Stomach (tissue), 8 donors: ENCODE measurements at regions not wholly inside any gene's neighbourhood (a gene's known extent, or its start where the extent isn't known, plus 50 kb on each side); places are given as distances from the start of the nearest gene placed in this dataset.

ENCODE experiments used
- DNase-seq, 2 donors: peaks; one replicate each; pipeline versions ENCODE4 v3.0.0 to v3.0.0-alpha.2; 2013 to 2019
- H3K27ac ChIP-seq, 5 donors: fragments of 200-600 bp in 4 of 5; sonication (generic) in 4 of 5; one replicate each; pipeline ENCODE4 v1.5.1; 2013 to 2019; ENCODE audit warnings: mild to moderate bottlenecking in 1 of 5, moderate library complexity in 1 of 5
- H3K27me3 ChIP-seq, 3 donors: fragments of 200-600 bp; sonication (generic); one replicate each; pipeline ENCODE4 v1.5.1; 2017 to 2019; ENCODE audit warnings: mixed run types in 1 of 3
- H3K36me3 ChIP-seq, 4 donors: fragments of 200-600 bp; sonication (generic); 1 replicate in 3 of 4; 2 replicates in 1 of 4; pipeline ENCODE4 v1.5.1; 2016 to 2019
- H3K4me1 ChIP-seq, 4 donors: fragments of 200-600 bp; sonication (generic); one replicate each; pipeline ENCODE4 v1.5.1; 2016 to 2019
- H3K4me3 ChIP-seq, 4 donors: fragments of 200-600 bp; sonication (generic) in 3 of 4; one replicate each; pipeline ENCODE4 v1.5.1; 2016 to 2019; ENCODE audit warnings: mild to moderate bottlenecking in 1 of 4
- H3K9me3 ChIP-seq, 4 donors: fragments of 200-600 bp; sonication (generic); one replicate each; pipeline ENCODE4 v1.5.1; 2016 to 2019
- CTCF ChIP-seq, 7 experiments: fragments of 450-650 bp in 4 of 7; fragments of 200-600 bp in 3 of 7; sonication (generic) in 3 of 7; IDR thresholded peaks; one replicate each; pipeline ENCODE4 v1.5.1; 2016 to 2019; ENCODE audit warnings: antibody characterized with exemption in 7 of 7, control low read depth in 2 of 7, mild to moderate bottlenecking in 1 of 7
- EP300 ChIP-seq: sonication (generic); formaldehyde crosslinking; IDR thresholded peaks from one replicate; pipeline ENCODE4 v1.6.1; 2017; ENCODE audit warnings: antibody characterized with exemption
- POLR2A ChIP-seq, 4 donors: fragments of 450-650 bp; IDR thresholded peaks; one replicate each; pipeline ENCODE4 v1.6.1; 2016; ENCODE audit warnings: antibody characterized with exemption in 4 of 4, control low read depth in 2 of 4, mild to moderate bottlenecking in 1 of 4, moderate library complexity in 1 of 4
- POLR2AphosphoS5 ChIP-seq, 3 donors: sonication (generic); formaldehyde crosslinking; IDR thresholded peaks; one replicate each; pipeline ENCODE4 v1.6.1; 2016; ENCODE audit warnings: antibody characterized with exemption in 3 of 3
- WGBS, 5 donors: extraction: QIAGEN DNeasy Blood & Tissue Kit in 3 of 5; methylation state at CpG; one replicate each; pipeline versions ENCODE4 v1.1.5 to v1.1.7; 2013 to 2018; 5-methylcytosine and 5-hydroxymethylcytosine counted together
- intact Hi-C: fragments of 100-400 bp; cut with DNase I; formaldehyde crosslinking; loops from one replicate; pipeline ENCODE4 v1.15.1; 2023; ENCODE audit warnings: low total_unique reads
- donor health status: healthy with polysubstance abuse.
- donor health status: Bipolar disorder and iron deficiency.
- donor health status: healthy.

- TF ChIP-seq CTCF (IDR thresholded peaks at IDR 0.05) (no peak), EP300 (no peak), POLR2A (IDR thresholded peaks at IDR 0.05) (no peak), POLR2AphosphoS5 (IDR thresholded peaks at IDR 0.05) (no peak)
- Histone ChIP-seq H3K27ac (no peak overlapping the region), H3K27me3 (no peaks in the 10 kb centered on the region), H3K36me3 (no peaks in the 10 kb centered on the region), H3K4me3 (no peak overlapping the region), H3K9me3 (peaks cover 0 to 33% (median 12%) of the 10 kb centered on the region in 4 donors), H3K4me1 (no peaks in the 10 kb centered on the region)
- intact Hi-C loops: no loop called here
- no peak for DNase-seq
- WGBS, 5 donors: 92 to 97% (median 97%) methylated on average over 1 of the region's 1 CpG
These were observed 447.9 kb downstream of the CNTN6 start for GRCh38 chr3:1540686-1541085.

DNA sequence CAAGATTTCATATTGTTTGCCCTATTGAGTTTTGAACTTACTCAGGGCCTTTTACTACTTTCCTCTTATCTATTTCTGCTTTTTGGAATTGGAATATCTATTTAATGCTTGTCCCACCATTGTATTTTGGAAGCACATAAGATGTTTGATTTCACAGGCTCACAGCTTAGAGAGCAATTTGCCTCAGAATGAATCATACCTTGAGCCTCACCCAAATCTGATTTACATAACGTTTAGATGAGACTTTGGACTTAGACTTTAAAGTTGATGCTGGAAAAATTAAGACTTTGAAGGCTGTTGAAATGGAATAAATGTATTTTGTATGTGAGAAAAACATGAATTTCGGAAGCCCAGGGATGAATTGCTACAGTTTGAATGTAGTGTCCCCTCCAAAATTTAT is 458.9 kb downstream of the CNTN6 start:
- 59 to 66% (median 63%) methylated on average over 2 of the region's 2 CpGs for WGBS, 5 donors
- no peaks in the 10 kb centered on the region for H3K9me3 ChIP-seq
- no peaks in the 10 kb centered on the region for H3K4me1 ChIP-seq
- DNase-seq: no peak
- intact Hi-C loops: no loop called here
- H3K27me3 ChIP-seq: no peaks in the 10 kb centered on the region
- TF ChIP-seq CTCF (IDR thresholded peaks at IDR 0.05) (no peak), POLR2AphosphoS5 (IDR thresholded peaks at IDR 0.05) (no peak), POLR2A (IDR thresholded peaks at IDR 0.05) (no peak), EP300 (no peak)
- H3K36me3 ChIP-seq: no peaks in the 10 kb centered on the region
- no peak overlapping the region for H3K27ac ChIP-seq
- no peak overlapping the region for H3K4me3 ChIP-seq

DNA sequence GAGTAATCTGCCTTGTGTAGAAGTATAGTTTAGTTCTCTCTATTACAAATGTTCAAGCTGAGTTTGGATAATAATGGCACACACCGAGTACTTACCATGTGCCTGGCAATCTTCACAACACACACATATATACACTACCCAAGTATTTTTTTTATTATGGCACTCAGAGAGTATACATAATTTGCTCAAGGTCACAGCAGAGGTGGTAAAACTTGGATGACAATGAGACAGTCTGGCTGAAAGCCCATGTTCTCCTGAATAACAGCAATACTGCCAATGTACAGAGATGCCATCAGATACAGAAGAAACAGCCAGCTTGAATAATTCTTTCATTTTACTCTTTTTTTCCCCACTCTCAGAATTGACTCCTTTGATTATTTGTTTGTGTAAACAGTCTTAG is 460.0 kb downstream of the CNTN6 start:
- Histone ChIP-seq H3K36me3 (no peaks in the 10 kb centered on the region), H3K9me3 (no peaks in the 10 kb centered on the region), H3K4me1 (no peaks in the 10 kb centered on the region), H3K4me3 (no peak overlapping the region), H3K27ac (no peak overlapping the region), H3K27me3 (no peaks in the 10 kb centered on the region)
- TF ChIP-seq POLR2AphosphoS5 (IDR thresholded peaks at IDR 0.05) (no peak), EP300 (no peak), POLR2A (IDR thresholded peaks at IDR 0.05) (no peak), CTCF (IDR thresholded peaks at IDR 0.05) (no peak)
- WGBS, 5 donors: 58 to 88% (median 72%) methylated on average over 1 of the region's 1 CpG
- intact Hi-C loops: no loop called here
- no peak for DNase-seq

GRCh38 chr3:1561427-1561826 is 468.6 kb downstream of the CNTN6 start:
- no peaks in the 10 kb centered on the region for H3K27me3 ChIP-seq
- 71 to 78% (median 72%) methylated on average over 3 of the region's 3 CpGs for WGBS, 5 donors
- DNase-seq: no peak
- no peaks in the 10 kb centered on the region for H3K36me3 ChIP-seq
- no peaks in the 10 kb centered on the region for H3K4me1 ChIP-seq
- no peak for TF ChIP-seq POLR2AphosphoS5 (IDR thresholded peaks at IDR 0.05)
- no peak for TF ChIP-seq CTCF (IDR thresholded peaks at IDR 0.05)
- no peak for TF ChIP-seq EP300
- TF ChIP-seq POLR2A (IDR thresholded peaks at IDR 0.05): no peak
- H3K4me3 ChIP-seq: no peak overlapping the region
- H3K27ac ChIP-seq: no peak overlapping the region
- H3K9me3 ChIP-seq: peaks cover 0 to 7% (median 0%) of the 10 kb centered on the region in 4 donors
- intact Hi-C loops: no loop called here
